ENCODE measurements at regions not wholly inside any gene's neighbourhood (a gene's known extent, or its start where the extent isn't known, plus 50 kb on each side); places are given as distances from the start of the nearest gene placed in this dataset.

GRCh38 chr14:58697930-58698642, 60.3 kb downstream of the DACT1 start:
- H3K4me3 ChIP-seq (ENCODE audit: low read depth, low read length), result no peak overlapping the region
- TF ChIP-seq, protein P1, sequence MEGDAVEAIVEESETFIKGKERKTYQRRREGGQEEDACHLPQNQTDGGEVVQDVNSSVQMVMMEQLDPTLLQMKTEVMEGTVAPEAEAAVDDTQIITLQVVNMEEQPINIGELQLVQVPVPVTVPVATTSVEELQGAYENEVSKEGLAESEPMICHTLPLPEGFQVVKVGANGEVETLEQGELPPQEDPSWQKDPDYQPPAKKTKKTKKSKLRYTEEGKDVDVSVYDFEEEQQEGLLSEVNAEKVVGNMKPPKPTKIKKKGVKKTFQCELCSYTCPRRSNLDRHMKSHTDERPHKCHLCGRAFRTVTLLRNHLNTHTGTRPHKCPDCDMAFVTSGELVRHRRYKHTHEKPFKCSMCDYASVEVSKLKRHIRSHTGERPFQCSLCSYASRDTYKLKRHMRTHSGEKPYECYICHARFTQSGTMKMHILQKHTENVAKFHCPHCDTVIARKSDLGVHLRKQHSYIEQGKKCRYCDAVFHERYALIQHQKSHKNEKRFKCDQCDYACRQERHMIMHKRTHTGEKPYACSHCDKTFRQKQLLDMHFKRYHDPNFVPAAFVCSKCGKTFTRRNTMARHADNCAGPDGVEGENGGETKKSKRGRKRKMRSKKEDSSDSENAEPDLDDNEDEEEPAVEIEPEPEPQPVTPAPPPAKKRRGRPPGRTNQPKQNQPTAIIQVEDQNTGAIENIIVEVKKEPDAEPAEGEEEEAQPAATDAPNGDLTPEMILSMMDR (IDR thresholded peaks at IDR 0.05; ENCODE audit: borderline replicate concordance, insufficient read depth, low read depth, low read length), result no peak

- no peak overlapping the region for H3K4me3 ChIP-seq (ENCODE audit: low read depth, low read length)
- TF ChIP-seq, protein P1 (IDR thresholded peaks at IDR 0.05; ENCODE audit: borderline replicate concordance, insufficient read depth, low read depth, low read length), result no peak
Measured at GRCh38 chr14:58699681-58700205, 62.0 kb downstream of the DACT1 start.

DNA sequence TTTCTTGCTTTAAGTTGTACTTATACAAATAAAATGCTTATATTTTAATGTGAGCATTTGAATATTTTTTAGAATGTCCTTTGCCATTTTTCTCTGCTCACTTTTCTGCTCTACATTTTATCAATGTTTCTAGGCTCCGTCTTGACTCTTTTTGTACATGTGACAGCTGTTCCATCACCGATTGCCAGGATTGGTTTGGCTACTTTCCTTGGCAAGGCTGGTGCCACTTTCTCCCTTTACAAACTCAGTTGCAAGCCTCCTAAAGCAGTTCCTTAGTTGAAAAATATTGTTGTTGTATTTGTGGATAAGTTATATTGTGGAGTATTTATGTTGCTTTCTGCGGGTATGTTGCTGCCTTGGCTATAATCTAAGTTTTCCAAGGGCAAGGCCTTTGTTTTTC, 63.4 kb downstream of the DACT1 start:
- no peak overlapping the region for H3K4me3 ChIP-seq (ENCODE audit: low read depth, low read length)
- TF ChIP-seq, protein P1 (IDR thresholded peaks at IDR 0.05; ENCODE audit: borderline replicate concordance, insufficient read depth, low read depth, low read length), result no peak

GRCh38 chr14:58701604-58702003, 63.8 kb downstream of the DACT1 start:
- H3K4me3 ChIP-seq (ENCODE audit: low read depth, low read length), result no peak overlapping the region
- TF ChIP-seq, protein P1 (IDR thresholded peaks at IDR 0.05; ENCODE audit: borderline replicate concordance, insufficient read depth, low read depth, low read length), result no peak

DNA sequence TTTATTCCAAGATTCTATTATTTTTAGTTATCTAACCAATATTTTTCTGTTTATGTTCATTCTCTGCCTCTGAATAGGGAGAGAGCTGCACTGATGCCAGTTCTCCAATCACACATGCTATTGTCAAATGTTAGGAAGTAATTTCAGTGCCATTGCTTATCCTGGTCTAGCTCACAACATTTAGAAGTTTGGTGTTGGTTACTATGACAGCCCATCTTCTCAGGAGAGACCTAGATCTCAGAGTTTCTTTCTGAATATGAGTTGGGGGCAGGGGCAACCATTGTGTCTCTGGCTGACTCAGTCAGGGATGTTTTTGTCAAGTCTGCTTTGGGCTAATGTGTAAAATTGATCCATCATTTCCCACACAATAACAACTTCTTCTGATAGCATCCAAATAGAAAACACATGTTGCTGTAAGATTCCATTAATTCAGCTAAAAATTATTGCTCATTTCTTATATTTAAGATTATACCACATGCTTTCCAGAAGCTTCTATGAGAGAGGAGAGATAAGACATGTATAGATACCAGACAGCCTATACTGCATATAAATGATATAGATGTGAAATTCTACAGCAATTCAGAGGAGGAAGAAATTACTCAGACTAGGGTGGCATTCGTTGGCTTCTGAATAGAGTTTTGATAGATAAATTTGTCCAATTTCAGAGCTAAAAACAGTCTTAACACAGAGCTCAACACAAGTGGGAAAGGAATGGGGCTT, 64.8 kb downstream of the DACT1 start:
- TF ChIP-seq, protein P1 (IDR thresholded peaks at IDR 0.05; ENCODE audit: borderline replicate concordance, insufficient read depth, low read depth, low read length), result no peak
- H3K4me3 ChIP-seq (ENCODE audit: low read depth, low read length), result no peak overlapping the region

- TF ChIP-seq, protein P1 (IDR thresholded peaks at IDR 0.05; ENCODE audit: borderline replicate concordance, insufficient read depth, low read depth, low read length), result no peak
- no peak overlapping the region for H3K4me3 ChIP-seq (ENCODE audit: low read depth, low read length)
Measured at GRCh38 chr14:58703161-58703506, 65.4 kb downstream of the DACT1 start.

- H3K4me3 ChIP-seq (ENCODE audit: low read depth, low read length), result no peak overlapping the region
- TF ChIP-seq, protein P1 (IDR thresholded peaks at IDR 0.05; ENCODE audit: borderline replicate concordance, insufficient read depth, low read depth, low read length), result no peak
Measured at GRCh38 chr14:58705066-58705465, 67.3 kb downstream of the DACT1 start.

Data from GM12875 (cell line).